ENCODE measurements at regions not wholly inside any gene's neighbourhood (a gene's known extent, or its start where the extent isn't known, plus 50 kb on each side); places are given as distances from the start of the nearest gene placed in this dataset.

GRCh38 chr4:20356565-20356964, 104.9 kb downstream of the SLIT2 start:
- no peaks in the 10 kb centered on the region for H3K27me3 ChIP-seq (ENCODE audit: control insufficient read depth, insufficient read depth, low read length)
- no peak overlapping the region for H2BK20ac ChIP-seq (ENCODE audit: low read depth, low read length)
- ChIA-PET CTCF (no interaction called here), POLR2A (ENCODE audit: unreplicated experiment) (no interaction called here)
- H3K9me3 ChIP-seq (ENCODE audit: control insufficient read depth, insufficient read depth, low read length) = no peaks in the 10 kb centered on the region
- intact Hi-C loops (cut with micrococcal nuclease) (no loop called here), dilution Hi-C loops (cut with HindIII; ENCODE audit: low sequenced_read_pairs, unreplicated experiment) (no loop called here), in situ Hi-C loops (cut with MboI; ENCODE audit: low sequenced_read_pairs) (no loop called here)
- no peak overlapping the region for H4K91ac ChIP-seq (ENCODE audit: insufficient read depth, low read depth, low read length)
- H3K9ac ChIP-seq (ENCODE audit: low read depth, low read length) = no peak overlapping the region
- H3K23ac ChIP-seq (ENCODE audit: low read depth, low read length) = no peak overlapping the region
- ATAC-seq (ENCODE audit: low read depth) (no peak), DNase-seq (no peak)
- no peaks in the 10 kb centered on the region for H3K36me3 ChIP-seq (ENCODE audit: control insufficient read depth, insufficient read depth, low read length)
- H3K9me1 ChIP-seq (ENCODE audit: insufficient read depth, low read length) = no peaks in the 10 kb centered on the region
- no peak overlapping the region for H3K14ac ChIP-seq (replicated peaks; ENCODE audit: low read depth, low read length)
- TF ChIP-seq MAZ (IDR thresholded peaks at IDR 0.05; ENCODE audit: borderline replicate concordance, low read depth, low read length) (no peak), RFX5 (IDR thresholded peaks at IDR 0.05; ENCODE audit: low read depth, low read length) (no peak), CHD1 (IDR thresholded peaks at IDR 0.05; ENCODE audit: low read depth, low read length) (no peak), MAFK (IDR thresholded peaks at IDR 0.05; ENCODE audit: low read depth, low read length) (no peak), POLR2A (IDR thresholded peaks at IDR 0.05; ENCODE audit: low read depth, low read length) (no peak), RAD21 (IDR thresholded peaks at IDR 0.05; ENCODE audit: low read length) (no peak), BHLHE40 (IDR thresholded peaks at IDR 0.05; ENCODE audit: low read depth, low read length) (no peak), RCOR1 (IDR thresholded peaks at IDR 0.05; ENCODE audit: insufficient replicate concordance, low read length) (no peak), NFE2L2 (IDR thresholded peaks at IDR 0.05; ENCODE audit: low read depth, low read length) (no peak), CEBPB (IDR thresholded peaks at IDR 0.05; ENCODE audit: low read depth, low read length) (no peak), CTCF (conservative IDR thresholded peaks at IDR 0.05; ENCODE audit: low read depth, low read length) (no peak)
- H3K18ac ChIP-seq (ENCODE audit: low read depth, low read length) = no peak overlapping the region
- no peaks in the 10 kb centered on the region for H3K79me1 ChIP-seq (ENCODE audit: low read depth in 1 of 2, low read length in 2 of 2)
- H2AK5ac ChIP-seq (ENCODE audit: low read depth, low read length) = no peak overlapping the region
- BruUV-seq (replicated peaks) = no TSS peak
- no peak overlapping the region for H3K4ac ChIP-seq (ENCODE audit: low read depth, low read length)
- no peak overlapping the region for H3K4me2 ChIP-seq (ENCODE audit: low read depth, low read length)
- no peak overlapping the region for H2BK5ac ChIP-seq (ENCODE audit: low read depth, low read length, poor library complexity, severe bottlenecking)
- no peaks in the 10 kb centered on the region for H3K4me1 ChIP-seq (ENCODE audit: control insufficient read depth, insufficient read depth, low read length)
- no peak overlapping the region for H2AK9ac ChIP-seq (replicated peaks; ENCODE audit: low read depth, low read length, poor library complexity)
- no peak overlapping the region for H2AFZ ChIP-seq (replicated peaks; ENCODE audit: low read length, poor library complexity)
- WGBS, 2 experiments (ENCODE audit: extremely low coverage in 2 of 2, insufficient read length in 1 of 2) = no CpG with 5 or more reads among the region's 3 CpGs
- no peak overlapping the region for H3K56ac ChIP-seq (ENCODE audit: extremely low read depth, insufficient read depth, low read length)
- H4K5ac ChIP-seq (ENCODE audit: low read depth, low read length) = no peak overlapping the region
- no peaks in the 10 kb centered on the region for H4K20me1 ChIP-seq (ENCODE audit: insufficient read depth, low read length)
- H4K8ac ChIP-seq (ENCODE audit: low read depth in 2 of 2, low read length in 2 of 2) = no peak overlapping the region
- no peak overlapping the region for H3K27ac ChIP-seq (ENCODE audit: insufficient read depth, low read length)
- no peak overlapping the region for H2BK15ac ChIP-seq (ENCODE audit: low read depth, low read length)
- no peak overlapping the region for H2BK120ac ChIP-seq (ENCODE audit: low read depth, low read length)
- H3K4me3 ChIP-seq (ENCODE audit: insufficient read depth, low read depth, low read length) = no peak overlapping the region
